GM18907 (cell line): ENCODE measurements at regions not wholly inside any gene's neighbourhood (a gene's known extent, or its start where the extent isn't known, plus 50 kb on each side); places are given as distances from the start of the nearest gene placed in this dataset.

Source experiments
- ATAC-seq: cut with Tn5 transposase; IDR thresholded peaks from one replicate; pipeline ENCODE4 v1.9.1; 2021; ENCODE audit warnings: mild to moderate bottlenecking, moderate library complexity; ENCODE audit not compliant: unreplicated experiment

DNA sequence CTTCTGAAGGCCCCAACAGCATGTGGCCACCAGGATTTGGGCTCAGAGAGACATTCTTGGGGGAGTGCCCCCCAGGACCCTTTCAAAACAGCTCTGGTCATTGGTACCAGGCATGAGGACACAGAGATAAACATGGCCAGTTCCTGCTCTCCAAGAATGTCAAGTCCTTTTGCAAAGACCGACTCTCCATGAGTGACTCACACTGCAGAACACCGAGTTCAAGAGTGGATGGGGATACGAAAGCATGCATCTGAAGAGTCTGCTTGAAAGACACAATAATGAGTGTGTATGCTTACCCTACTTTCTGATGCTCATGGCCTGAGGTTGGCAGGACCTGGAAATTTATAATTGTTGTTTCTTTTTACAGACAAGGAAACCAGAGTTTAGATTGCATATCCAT, 450.6 kb downstream of the TSN start:
- no peak for ATAC-seq

DNA sequence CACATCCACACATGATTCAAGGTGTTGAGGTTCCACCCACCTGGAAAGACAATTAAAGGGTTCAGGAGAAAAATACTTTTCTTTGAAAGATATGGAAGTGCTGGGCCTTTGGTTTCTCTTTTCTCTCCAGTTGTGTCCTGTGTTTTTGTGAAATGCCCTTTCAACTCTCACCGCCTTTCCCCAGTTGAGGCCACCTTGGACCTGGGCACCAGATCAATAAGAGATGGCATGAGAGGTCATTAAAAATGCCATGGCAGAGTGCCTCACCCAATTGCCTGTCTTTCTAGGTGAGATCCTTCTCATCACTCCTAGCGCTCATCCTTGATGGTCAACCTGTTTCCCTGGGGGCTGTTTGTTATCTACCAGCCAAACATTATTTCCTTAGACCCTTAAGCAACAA, 453.9 kb downstream of the TSN start:
- ATAC-seq = no peak

DNA sequence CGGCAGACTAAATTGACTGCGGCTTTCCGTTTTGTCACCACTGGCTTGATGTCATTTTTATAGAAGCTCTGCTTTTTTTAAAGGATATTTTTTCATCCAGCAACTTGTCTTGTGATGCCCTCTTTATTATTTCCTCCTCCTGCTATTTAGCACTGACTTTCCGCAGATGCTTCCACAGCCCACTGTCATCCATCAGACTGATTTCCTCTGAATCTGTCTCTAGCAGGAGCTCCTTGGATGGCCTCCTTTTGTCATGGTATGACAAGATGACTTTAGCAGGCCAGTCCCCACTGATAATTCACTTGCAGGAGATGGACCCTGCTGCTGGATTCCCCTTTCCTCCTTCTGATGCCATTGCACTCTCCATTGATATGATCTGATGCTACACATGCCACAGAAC, 454.6 kb downstream of the TSN start:
- ATAC-seq = no peak

DNA sequence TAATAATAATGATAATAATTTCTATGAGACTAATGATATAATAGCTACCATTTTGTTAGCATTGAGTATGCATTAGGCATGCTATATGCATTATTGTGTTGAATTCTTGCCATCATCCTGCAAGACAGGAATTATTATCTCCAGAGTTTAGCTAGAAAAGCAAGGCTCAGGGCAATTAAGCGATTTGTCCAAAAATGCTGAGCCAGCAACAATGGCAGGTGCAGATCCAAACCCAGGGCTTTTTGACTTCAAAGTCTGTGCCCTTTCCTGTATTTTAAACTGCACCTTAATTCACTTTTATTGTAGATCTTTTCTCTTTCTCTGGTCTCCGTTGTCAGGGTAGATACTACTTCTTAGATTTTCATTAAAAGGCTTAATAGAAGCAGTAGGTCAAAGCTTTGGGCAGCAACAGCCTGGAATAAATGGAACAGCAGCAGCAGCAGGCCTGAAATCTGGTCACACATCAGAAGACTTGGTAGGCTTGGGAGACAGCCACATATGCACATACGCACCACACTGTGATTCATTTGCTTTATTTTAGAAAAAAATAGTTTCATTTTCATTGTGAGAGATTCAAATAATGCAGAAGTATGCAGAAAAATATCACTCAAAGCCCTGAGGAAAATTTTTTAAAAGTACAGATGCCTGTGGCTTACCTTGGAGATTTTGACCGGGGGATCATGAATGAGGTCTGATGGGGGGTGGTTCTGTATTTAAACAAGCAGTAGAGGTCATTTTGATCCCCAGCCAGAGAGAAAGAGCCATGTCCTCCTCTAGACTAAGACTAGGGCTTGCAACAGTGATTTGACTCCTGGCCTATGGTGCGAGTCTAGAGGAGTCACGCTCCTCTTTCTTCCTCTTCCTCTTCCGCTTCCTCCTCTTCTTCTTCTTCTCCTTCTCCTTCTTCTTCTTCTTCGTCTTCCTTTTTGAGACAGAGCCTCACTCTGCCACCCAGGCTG, 455.7 kb downstream of the TSN start:
- no peak for ATAC-seq

DNA sequence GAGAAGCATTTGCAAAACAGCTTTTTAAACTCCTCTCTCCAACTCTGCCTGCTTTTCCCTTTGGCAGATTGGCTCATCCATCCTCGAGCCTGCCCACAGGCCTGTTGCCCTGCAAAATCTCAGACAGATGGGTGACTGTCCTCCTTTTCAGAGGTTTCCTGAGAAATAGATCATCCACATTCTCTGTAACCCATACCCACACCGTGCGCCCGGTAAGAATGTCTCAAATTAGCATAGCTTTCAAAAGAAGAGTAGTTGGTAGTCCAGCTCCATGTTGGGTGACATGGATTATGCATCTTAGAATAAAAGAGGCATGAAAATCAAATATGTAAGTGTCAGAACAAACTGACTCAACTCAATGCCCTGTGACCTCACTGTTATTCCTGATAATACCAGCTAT, 457.9 kb downstream of the TSN start:
- ATAC-seq = no peak

DNA sequence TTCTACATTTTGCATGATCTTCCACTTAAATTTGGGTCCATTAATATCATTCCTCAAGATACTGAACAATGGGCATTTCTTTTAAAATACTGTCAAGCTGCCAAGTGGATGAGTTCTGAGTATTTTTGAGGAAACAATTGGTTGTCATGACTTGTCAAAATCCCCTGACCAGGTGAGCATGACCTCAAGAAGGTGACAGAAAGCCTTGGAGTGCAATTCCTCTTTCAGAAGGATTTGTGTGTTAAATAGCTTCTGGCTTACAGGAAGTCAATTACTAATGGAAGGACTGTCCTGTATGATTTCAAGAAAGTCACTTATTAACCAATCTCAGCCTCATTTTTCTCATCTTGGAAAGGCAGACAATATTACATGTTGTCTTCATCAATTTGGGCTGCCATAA, 460.6 kb downstream of the TSN start:
- no peak for ATAC-seq

DNA sequence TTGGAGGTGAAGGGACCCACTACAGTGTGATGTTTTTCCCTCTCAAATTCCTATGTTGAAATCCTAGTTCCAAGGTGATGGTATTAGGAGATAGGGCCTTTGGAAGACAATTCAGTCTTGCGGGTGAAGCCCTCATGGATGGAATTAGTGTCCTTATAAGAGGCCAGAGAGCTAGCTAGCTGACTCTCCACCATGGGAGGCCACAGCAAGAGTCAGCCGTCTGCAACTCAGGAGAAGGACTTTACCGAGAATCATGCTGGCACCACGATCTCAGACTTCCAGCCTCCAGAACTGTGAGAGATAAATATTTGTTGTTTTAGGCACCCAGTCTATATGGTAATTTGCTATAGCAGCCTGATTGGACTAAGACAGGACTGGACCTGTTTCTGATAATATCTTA, 461.4 kb downstream of the TSN start:
- no peak for ATAC-seq

DNA sequence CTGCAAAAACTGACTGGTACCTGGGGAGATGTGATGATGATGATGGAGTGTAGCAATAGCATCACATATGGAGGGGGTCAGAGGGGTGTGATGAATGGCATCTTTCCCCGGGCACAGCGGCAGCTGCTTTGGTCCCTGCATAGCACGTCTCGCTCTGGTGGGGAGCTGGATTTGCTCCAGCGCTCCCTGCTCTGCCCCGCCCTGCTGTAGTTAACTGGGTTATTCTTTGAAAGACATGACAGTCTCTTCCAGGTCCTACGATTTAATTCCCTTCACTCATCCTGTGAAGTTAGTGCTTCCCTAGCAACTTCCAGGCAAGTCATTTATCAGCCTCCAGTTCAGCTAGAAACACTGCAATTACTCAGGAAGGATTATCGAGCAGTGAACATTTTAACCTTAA, 463.1 kb downstream of the TSN start:
- ATAC-seq = no peak

DNA sequence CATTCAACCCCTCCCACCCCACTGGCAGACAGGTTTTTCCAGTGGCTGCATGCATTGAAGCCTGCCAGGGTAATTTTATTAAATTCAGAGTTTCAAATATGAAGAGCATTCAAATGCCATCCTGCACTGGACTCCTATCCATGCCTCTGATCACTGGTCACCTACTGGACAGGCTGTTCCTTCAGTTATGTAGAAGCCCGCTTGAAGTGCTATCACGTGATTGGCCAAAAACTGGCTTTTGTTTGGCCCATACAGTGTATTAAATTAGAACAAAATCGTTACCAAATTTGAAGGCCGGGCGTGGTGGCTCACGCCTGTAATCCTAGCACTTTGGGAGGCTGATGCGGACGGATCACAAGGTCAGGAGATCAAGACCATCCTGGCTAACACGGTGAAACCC, 464.1 kb downstream of the TSN start:
- no peak for ATAC-seq

DNA sequence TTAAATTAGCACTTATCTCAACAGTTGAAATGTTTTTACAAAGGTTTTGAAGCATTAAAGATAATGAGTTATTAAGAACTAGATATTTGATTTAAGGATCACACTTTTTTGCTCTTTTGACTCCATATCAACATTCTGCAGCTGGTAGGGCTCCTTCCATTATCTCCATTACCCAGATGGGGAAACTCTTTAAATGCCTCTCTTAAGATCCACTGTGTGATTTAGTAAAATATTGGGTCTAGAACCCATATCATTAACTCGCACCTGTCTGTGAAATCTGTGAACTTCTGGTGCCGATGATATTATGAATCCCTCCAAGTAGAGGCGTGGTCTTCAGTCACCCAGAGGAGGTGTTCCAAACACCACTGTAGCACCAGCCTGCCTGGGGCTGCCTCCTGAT, 466.2 kb downstream of the TSN start:
- no peak for ATAC-seq

DNA sequence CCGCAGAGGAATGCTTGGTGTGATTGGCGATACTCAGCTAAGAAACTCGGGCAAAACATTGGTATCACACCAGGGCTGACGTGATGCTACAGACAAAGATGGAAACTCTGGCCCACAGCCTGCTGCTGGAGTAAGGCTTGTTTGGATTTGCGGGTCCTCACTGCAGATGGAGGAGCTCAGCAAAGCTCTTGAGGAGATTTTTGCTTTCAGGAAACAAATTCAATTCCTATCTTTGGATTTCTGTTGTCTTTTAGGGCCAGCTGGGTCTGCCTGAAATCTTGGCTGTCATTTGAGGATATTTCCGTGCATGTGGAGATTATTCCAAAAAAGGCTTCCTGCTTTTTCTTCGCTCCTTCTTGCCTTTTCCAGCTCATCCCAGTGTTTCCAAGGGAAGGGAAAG, 475.8 kb downstream of the TSN start:
- ATAC-seq = no peak

DNA sequence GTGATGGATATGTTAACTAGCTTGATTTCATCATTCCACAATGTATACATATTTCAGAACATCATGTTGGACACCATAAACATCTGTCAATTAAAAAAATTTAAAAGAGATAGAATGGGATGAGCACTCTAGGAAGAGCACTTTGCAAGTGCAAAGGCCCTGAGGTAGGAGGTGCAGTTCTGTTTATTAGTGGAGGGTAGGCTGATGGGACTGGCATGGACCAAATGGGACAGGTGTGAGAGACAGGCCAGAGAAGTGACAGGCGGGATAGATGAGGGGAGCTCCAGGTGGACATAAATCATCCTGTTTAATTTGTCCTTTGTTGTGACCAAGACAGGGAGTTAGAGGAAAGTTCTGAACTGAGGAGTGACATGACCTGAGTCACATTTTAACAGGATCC, 477.9 kb downstream of the TSN start:
- ATAC-seq = no peak

DNA sequence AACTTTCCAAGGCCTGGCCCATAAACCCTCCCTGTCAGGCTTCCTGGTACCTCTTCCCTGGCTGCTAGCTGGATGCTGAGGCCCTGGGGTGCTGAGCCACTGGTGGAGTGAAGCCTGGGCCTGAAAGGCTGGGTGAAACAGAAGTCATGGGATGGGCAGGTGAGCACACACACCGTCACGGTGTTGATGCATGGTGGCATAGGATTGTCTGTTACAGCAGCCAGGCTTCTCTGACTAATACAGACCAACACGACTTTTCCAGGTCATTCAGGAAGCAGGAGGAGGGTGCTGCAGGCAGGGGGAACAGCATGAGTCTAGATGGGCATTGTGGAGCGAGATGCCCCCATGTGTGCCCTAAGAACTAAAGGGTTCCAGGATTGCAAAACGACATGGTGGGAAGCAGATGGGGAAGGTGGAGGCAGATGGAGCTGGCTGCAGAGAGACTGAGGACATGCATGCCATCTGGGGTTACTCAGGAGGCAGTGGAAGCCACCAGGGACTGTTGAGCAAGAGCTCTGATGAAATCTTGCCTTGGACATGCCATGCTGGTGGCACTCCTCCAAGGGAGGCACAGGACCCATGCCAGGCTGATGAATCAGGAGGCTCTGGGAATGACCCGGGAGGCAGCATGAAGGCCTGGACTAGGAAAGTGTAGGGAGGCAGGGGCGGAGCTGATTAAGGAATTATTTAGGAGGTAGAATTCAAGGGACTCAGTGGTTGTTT, 480.9 kb downstream of the TSN start:
- no peak for ATAC-seq

DNA sequence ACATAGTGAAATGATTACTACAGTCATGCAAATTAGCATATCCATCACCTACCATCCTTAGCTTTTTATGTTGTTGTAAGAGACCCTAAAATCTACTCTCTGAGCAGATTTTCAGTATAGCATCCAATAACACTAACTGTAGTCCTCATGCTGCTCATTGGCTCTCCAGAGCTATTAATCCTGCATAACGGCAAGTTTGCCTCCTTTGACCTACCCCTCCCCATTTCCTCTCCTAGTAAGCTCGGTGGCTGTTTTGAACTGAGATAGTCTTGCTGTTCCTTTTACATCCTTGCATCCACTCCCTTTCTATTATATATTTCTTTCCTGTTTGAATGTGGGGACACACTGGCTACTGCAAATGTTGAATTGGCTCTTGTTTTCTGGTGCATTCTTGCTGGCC, 481.5 kb downstream of the TSN start:
- no peak for ATAC-seq

DNA sequence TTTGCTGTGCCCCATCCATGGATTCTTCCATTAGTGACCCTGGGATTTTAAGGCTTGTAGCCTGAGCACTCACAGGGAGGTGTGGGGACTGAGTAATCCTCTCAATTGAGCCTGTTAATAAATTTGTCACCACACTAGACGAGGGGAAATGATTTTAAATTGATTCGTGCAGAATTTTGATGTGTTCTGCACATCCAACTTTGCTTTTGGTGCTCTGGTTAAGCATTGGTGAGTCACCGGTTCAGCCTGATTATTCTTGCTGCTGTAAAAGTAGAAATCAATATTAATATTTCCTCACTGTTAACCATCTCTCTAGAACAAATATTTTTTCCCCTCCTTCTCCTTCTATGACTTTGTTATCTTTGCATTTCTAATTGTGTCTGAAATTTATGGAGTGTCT, 482.0 kb downstream of the TSN start:
- ATAC-seq = no peak

DNA sequence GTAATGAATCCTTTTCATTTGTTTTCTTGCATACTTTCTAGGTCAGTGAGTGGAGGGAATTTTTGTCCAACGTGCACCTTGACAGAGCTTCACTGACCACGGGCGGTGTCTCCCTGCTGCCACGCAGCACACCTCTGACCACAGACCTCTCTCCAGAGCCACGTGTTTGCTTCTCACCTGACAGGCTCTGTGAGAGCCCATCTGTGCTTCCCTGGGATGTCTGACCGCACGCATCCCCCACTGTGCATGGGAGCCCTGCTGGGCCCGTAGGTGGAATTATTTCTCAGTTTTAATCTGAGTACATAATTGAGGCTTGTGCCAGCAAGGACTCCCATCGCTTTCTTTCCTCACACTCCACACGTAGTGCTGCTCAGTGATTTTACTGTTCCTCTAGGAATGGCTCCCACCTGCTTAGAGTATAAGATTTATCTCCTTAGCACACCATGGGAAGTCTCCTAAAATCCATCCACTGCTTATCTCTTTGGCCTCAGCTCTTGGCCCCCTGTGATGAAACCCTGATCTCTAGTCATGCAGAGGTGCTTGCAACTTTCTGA, 482.6 kb downstream of the TSN start:
- ATAC-seq = no peak

DNA sequence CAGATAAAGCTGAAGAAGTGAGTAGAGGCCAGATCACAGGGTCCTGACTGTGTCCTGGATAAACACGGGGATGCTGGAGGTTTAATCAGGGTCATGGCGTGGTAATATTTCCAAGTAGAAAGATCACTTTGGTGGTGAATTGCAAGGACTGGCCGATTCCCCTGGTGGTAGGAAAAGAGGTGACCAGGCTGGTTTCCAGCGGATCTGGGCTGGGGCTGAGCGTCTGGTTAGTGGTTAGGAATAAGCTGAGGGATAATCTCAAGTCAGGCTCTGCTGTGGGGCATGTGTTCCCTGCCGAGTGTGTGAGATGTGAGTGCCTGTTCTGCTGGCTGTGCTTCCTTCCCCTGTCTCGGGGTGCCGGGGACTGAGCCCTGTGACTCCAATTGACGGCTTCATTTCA, 484.0 kb downstream of the TSN start:
- ATAC-seq = no peak

DNA sequence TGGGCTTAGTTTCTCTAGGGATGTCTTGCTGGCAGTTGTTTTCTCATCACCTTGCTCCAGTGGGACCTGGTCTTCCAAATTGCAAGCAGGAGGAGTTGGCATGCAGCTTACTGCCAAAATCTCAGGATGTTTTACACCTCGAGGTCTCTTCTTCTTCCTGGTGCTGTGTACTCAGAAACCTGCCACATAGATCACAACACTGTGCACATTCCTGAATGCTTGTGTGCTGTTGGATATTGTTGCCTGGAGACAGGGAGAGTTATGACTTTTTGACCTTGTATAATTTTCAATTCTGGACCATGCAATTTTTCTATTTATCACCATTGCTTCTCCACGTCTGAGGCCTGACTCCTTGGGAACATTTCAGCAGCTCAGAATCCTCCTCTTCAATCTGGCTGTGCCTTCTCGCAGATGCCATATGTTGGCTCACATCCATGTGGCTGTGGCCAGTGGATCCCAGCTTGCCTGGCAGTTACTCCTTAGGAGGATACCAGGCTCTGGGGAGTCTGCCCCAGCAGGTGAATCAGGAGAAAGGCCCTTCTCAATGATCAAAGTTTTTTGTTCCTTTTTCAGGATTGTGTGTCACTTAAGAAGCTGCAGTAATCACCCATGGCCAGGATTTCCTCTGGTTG, 489.3 kb downstream of the TSN start:
- ATAC-seq = no peak

DNA sequence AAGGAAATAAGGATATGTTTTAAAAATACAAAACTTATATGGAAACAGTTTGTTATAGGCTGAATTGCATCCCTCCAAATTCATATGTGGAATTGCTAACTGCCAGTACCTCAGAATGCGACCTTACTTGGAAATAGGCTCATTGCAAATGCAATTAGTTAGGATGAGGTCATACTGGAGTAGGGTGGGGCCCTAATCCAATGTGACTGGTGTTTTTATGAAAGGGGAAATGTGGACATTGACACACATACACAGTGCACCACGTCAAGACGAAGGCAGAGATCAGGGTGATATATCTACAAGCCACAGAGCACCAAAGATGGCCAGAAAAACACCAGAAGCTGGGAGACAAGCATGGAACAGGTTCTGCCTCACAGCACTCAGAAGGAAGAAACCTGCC, 494.2 kb downstream of the TSN start:
- no peak for ATAC-seq

DNA sequence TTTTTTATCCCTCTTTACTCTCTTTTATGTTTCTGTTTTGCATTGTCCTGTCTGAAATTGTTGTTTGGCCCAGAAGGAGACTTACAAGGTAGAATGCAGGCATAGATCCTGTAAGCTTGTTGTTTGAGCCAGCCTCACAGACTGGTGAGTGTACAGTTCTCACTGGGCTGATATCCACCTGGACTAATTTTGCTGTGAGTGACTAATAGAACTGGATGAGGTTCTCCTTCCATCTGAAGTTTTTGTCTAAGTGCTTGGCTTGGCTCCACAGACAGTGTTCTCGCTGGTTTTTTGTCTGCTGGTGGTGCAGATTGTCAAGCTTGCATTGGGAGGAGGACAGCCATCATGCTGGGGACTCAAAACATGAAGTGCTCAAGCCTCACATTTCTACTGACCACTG, 495.7 kb downstream of the TSN start:
- ATAC-seq = no peak

DNA sequence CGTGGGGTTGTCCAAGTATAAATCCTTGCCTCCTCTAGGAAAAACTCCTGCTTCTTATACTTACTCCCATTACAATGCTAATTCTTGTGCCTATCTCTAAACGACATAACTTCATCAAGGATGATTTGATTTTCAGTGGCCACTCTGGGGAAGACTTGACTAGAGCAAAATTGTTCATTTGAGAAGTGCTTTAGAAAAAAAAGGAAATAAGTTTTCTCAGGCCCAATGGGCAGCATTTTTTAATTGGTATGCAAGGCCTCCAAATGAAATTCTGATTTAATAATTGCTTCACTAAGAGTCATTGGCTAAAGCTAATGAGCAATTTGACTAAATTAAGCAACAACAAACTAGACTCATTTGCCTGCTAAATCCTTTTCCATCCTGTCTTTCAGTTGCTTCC, 496.1 kb downstream of the TSN start:
- no peak for ATAC-seq

DNA sequence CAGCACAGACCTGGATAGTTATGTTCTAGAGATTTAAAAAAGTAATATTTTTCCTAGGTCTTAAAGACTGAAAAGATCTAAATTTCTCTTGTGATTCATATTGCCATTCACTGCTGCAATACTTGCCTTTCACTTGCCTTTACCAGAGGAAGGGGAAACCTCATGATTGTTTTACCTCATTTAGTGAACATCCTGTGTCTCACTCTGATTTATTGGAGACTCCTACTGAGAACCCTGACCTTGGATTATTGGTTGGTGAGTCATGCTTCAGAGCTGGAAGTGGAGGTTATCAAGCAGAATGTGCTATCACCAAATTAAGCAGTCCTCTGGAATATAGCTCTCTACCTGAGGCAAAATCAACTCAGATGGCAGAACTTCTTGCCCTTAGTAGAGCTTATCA, 500.5 kb downstream of the TSN start:
- ATAC-seq = no peak
